H1 (cell line): ENCODE measurements at regions not wholly inside any gene's neighbourhood (a gene's known extent, or its start where the extent isn't known, plus 50 kb on each side); places are given as distances from the start of the nearest gene placed in this dataset.

Experiments
- CTCF ChIA-PET: fragments of 300-600 bp; sonication (Branson Sonifier 250); formaldehyde crosslinking; loops from one replicate; lab custom pipeline; 2021; ENCODE audit not compliant: partially characterized antibody; lab: Charles Lee
- POLR2A ChIA-PET: fragments of 300-600 bp; sonication (Branson Sonifier 250); formaldehyde crosslinking; loops from one replicate; lab custom pipeline; 2021; ENCODE audit warnings: inconsistent platforms; ENCODE audit not compliant: partially characterized antibody; lab: Charles Lee
- DNase-seq, 2 experiments: peaks; one replicate each; pipeline versions ENCODE4 v3.0.0 to v3.0.0-alpha.2; 2010 to 2022; ENCODE audit warnings: low spot score in 2 of 2, low read depth in 1 of 2, mixed read lengths in 1 of 2
- FAIRE-seq: peaks from 2 replicates; lab custom pipeline; 2011; peaks lifted over from hg19 to GRCh38; lab: Jason Lieb, UNC
- H2AFZ ChIP-seq: 2 replicates; pipeline ENCODE4 v1.8.1; 2012; ENCODE audit warnings: low read length, inconsistent platforms
- H2AK5ac ChIP-seq: 2 replicates; pipeline ENCODE4 v1.6.1; 2013; ENCODE audit warnings: low read depth, low read length
- H2BK120ac ChIP-seq: replicated peaks from 2 replicates; pipeline ENCODE3; 2013; ENCODE audit warnings: low read depth, low read length, inconsistent platforms
- H2BK12ac ChIP-seq: 2 replicates; pipeline ENCODE4 v1.6.1; 2013; ENCODE audit warnings: low read depth, low read length
- H2BK15ac ChIP-seq: 2 replicates; pipeline ENCODE4 v1.6.1; 2013; ENCODE audit warnings: low read length
- H2BK20ac ChIP-seq: 2 replicates; pipeline ENCODE4 v1.6.1; 2013; ENCODE audit warnings: low read length
- H2BK5ac ChIP-seq: 2 replicates; pipeline ENCODE4 v1.6.1; 2013; ENCODE audit warnings: low read depth, low read length
- H3K14ac ChIP-seq: 2 replicates; pipeline ENCODE4 v1.6.1; 2013; ENCODE audit warnings: inconsistent platforms; ENCODE audit not compliant: insufficient read length
- H3K18ac ChIP-seq: 2 replicates; pipeline ENCODE4 v1.6.1; 2013; ENCODE audit warnings: low read length; ENCODE audit errors: extremely low read depth
- H3K23ac ChIP-seq: 2 replicates; pipeline ENCODE4 v1.6.1; 2013; ENCODE audit warnings: inconsistent platforms; ENCODE audit not compliant: insufficient read length
- H3K23me2 ChIP-seq: 2 replicates; pipeline ENCODE4 v1.6.1; 2013; ENCODE audit warnings: low read depth, low read length
- H3K27ac ChIP-seq: 2 replicates; pipeline ENCODE4 v1.6.1; 2011; ENCODE audit warnings: low read depth, low read length, inconsistent platforms
- H3K27me3 ChIP-seq, 4 experiments: replicated peaks in 1 of 4; 1 replicate in 1 of 4; 2 replicates in 3 of 4; pipeline versions ENCODE4 v1.6.1 to v1.8.1; 2011 to 2013; ENCODE audit warnings: low read length in 3 of 4, mild to moderate bottlenecking in 3 of 4, inconsistent platforms in 2 of 4, mixed read lengths in 2 of 4, moderate library complexity in 1 of 4; ENCODE audit not compliant: control insufficient read depth in 3 of 4, insufficient read depth in 3 of 4; ENCODE audit errors: extremely low read depth in 1 of 4
- H3K36me3 ChIP-seq, 4 experiments: 2 replicates each; pipeline versions ENCODE4 v1.6.1 to v1.8.1; 2011 to 2013; ENCODE audit warnings: mild to moderate bottlenecking in 4 of 4, low read length in 3 of 4, moderate library complexity in 2 of 4, control low read depth in 1 of 4, inconsistent platforms in 1 of 4; ENCODE audit not compliant: insufficient read depth in 4 of 4, control insufficient read depth in 2 of 4
- H3K4ac ChIP-seq: replicated peaks from 2 replicates; pipeline ENCODE3; 2013; ENCODE audit warnings: low read length, low read depth, mixed read lengths, inconsistent platforms; ENCODE audit not compliant: insufficient read length
- H3K4me1 ChIP-seq, 4 experiments: replicated peaks in 1 of 4; 1 replicate in 1 of 4; 2 replicates in 3 of 4; pipeline versions ENCODE4 v1.6.1 to v1.8.1; 2011 to 2013; ENCODE audit warnings: low read length in 3 of 4, inconsistent platforms in 2 of 4, mixed read lengths in 1 of 4; ENCODE audit not compliant: insufficient read depth in 4 of 4, control insufficient read depth in 3 of 4
- H3K4me2 ChIP-seq, 2 experiments: 2 replicates each; pipeline versions ENCODE4 v1.6.1 to v1.8.1; 2011 to 2013; ENCODE audit warnings: low read depth in 2 of 2, low read length in 2 of 2, control low read depth in 1 of 2, inconsistent platforms in 1 of 2, mild to moderate bottlenecking in 1 of 2; ENCODE audit not compliant: insufficient read depth in 1 of 2
- H3K4me3 ChIP-seq, 4 experiments: fragments of 200-600, 300-600 bp in 1 of 4; sonication (generic), shearing (Covaris generic), sonication (Bioruptor Twin) in 1 of 4; 2 replicates each; pipeline versions ENCODE4 v1.5.1 to v1.8.1; 2011 to 2016; ENCODE audit warnings: low read length in 4 of 4, low read depth in 3 of 4, control low read depth in 2 of 4, inconsistent platforms in 2 of 4, mild to moderate bottlenecking in 2 of 4, mixed read lengths in 1 of 4, moderate library complexity in 1 of 4; ENCODE audit not compliant: insufficient read depth in 2 of 4; ENCODE audit errors: extremely low read depth in 1 of 4
- H3K56ac ChIP-seq: replicated peaks from 2 replicates; pipeline ENCODE3; 2013; ENCODE audit warnings: low read depth, mild to moderate bottlenecking, mixed read lengths, low read length, inconsistent platforms; ENCODE audit not compliant: insufficient read length
- H3K79me1 ChIP-seq: 2 replicates; pipeline ENCODE4 v1.6.1; 2013; ENCODE audit warnings: low read depth, low read length, control low read depth
- H3K79me2 ChIP-seq, 2 experiments: 2 replicates each; pipeline versions ENCODE4 v1.6.1 to v1.8.1; 2012 to 2013; ENCODE audit warnings: low read length in 2 of 2, mild to moderate bottlenecking in 2 of 2, inconsistent platforms in 1 of 2; ENCODE audit not compliant: insufficient read depth in 2 of 2, control insufficient read depth in 1 of 2
- H3K9ac ChIP-seq, 4 experiments: replicated peaks in 1 of 4; 1 replicate in 1 of 4; 2 replicates in 3 of 4; pipeline versions ENCODE4 v1.6.1 to v1.8.1; 2011 to 2013; ENCODE audit warnings: low read depth in 3 of 4, low read length in 3 of 4, control low read depth in 2 of 4, mild to moderate bottlenecking in 2 of 4, moderate library complexity in 2 of 4, inconsistent platforms in 1 of 4; ENCODE audit errors: extremely low read depth in 1 of 4
- H3K9me3 ChIP-seq, 2 experiments: 2 replicates each; pipeline versions ENCODE4 v1.6.1 to v1.8.1; 2012 to 2013; ENCODE audit warnings: mild to moderate bottlenecking in 2 of 2, moderate library complexity in 2 of 2, control low read depth in 1 of 2, inconsistent platforms in 1 of 2, low read depth in 1 of 2, low read length in 1 of 2, mixed read lengths in 1 of 2; ENCODE audit not compliant: insufficient read depth in 2 of 2
- H4K20me1 ChIP-seq, 2 experiments: replicated peaks in 1 of 2; 2 replicates each; pipeline versions ENCODE3 to v1.8.1; 2011 to 2013; ENCODE audit warnings: inconsistent platforms in 2 of 2, low read length in 2 of 2, mild to moderate bottlenecking in 1 of 2; ENCODE audit not compliant: insufficient read depth in 2 of 2, control insufficient read depth in 1 of 2
- H4K5ac ChIP-seq: 2 replicates; pipeline ENCODE4 v1.6.1; 2013; ENCODE audit warnings: low read length, low read depth, mixed read lengths, inconsistent platforms; ENCODE audit not compliant: insufficient read length
- H4K8ac ChIP-seq: 2 replicates; pipeline ENCODE4 v1.8.0; 2013; ENCODE audit warnings: mild to moderate bottlenecking, moderate library complexity, low read length, inconsistent platforms; ENCODE audit not compliant: insufficient read depth; ENCODE audit errors: extremely low read depth
- H4K91ac ChIP-seq: replicated peaks from 2 replicates; pipeline ENCODE3; 2013; ENCODE audit warnings: low read length, mixed read lengths, inconsistent platforms; ENCODE audit not compliant: insufficient read length
- BCL11A ChIP-seq, 2 experiments: IDR thresholded peaks; one replicate each; pipeline ENCODE4 v1.6.1; 2011; ENCODE audit warnings: low read depth in 2 of 2, low read length in 2 of 2, mild to moderate bottlenecking in 2 of 2
- EGR1 ChIP-seq: IDR thresholded peaks from 2 replicates; pipeline ENCODE4 v1.6.1; 2011; ENCODE audit warnings: low read depth, low read length, borderline replicate concordance
- KDM1A ChIP-seq: fragments of 200-600, 300-600 bp; sonication (generic); IDR thresholded peaks from 2 replicates; pipeline ENCODE4 v1.7.1; 2016; ENCODE audit warnings: mild to moderate bottlenecking, low read length, borderline replicate concordance
- MAFK ChIP-seq: IDR thresholded peaks from 2 replicates; pipeline ENCODE4 v1.6.1; 2012; ENCODE audit warnings: low read depth, mild to moderate bottlenecking, improper control_type of control experiment, low read length
- POLR2A ChIP-seq, 2 experiments: IDR thresholded peaks; 1 replicate in 1 of 2; 2 replicates in 1 of 2; pipeline ENCODE4 v1.6.1; 2011; ENCODE audit warnings: low read depth in 2 of 2, low read length in 2 of 2, mild to moderate bottlenecking in 2 of 2; ENCODE audit errors: control extremely low read depth in 1 of 2
- RNF2 ChIP-seq: fragments of 200-900, 300-1000 bp; sonication (generic); IDR thresholded peaks from 2 replicates; pipeline ENCODE4 v1.7.1; 2016; ENCODE audit warnings: borderline replicate concordance, low read depth, mild to moderate bottlenecking, antibody characterized with exemption, low read length; ENCODE audit not compliant: poor library complexity, severe bottlenecking; ENCODE audit errors: missing control alignments
- SUZ12 ChIP-seq: fragments of 200-600 bp; sonication (generic); IDR thresholded peaks from 2 replicates; pipeline ENCODE4 v1.6.1; 2012; ENCODE audit warnings: mild to moderate bottlenecking, inconsistent platforms, low read length, moderate library complexity, mixed read lengths
- TAF1 ChIP-seq: IDR thresholded peaks from 2 replicates; pipeline ENCODE4 v1.6.1; 2011; ENCODE audit warnings: mild to moderate bottlenecking, low read depth, low read length
- TBP ChIP-seq: IDR thresholded peaks from 2 replicates; pipeline ENCODE4 v1.6.1; 2011; ENCODE audit warnings: low read depth, low read length, improper control_type of control experiment
- TCF12 ChIP-seq: IDR thresholded peaks from 2 replicates; pipeline ENCODE4 v1.6.1; 2011; ENCODE audit warnings: low read depth, mild to moderate bottlenecking, low read length
- TEAD4 ChIP-seq: IDR thresholded peaks from 2 replicates; pipeline ENCODE4 v1.6.1; 2012; ENCODE audit warnings: low read depth, low read length, inconsistent platforms, mixed read lengths
- WGBS, 2 experiments: shearing (Covaris generic) in 1 of 2; methylation state at CpG; one replicate each; pipeline versions ENCODE4 v1.1.6 to v1.1.7; 2013 to 2015; ENCODE audit warnings: low lambda C conversion rate in 2 of 2, mixed read lengths in 2 of 2, inconsistent platforms in 1 of 2, low coverage in 1 of 2, missing lambda C conversion rate in 1 of 2; ENCODE audit not compliant: insufficient replicate concordance in 2 of 2, insufficient coverage in 1 of 2, insufficient read length in 1 of 2; ENCODE audit errors: extremely low coverage in 1 of 2, missing lambda C conversion rate in 1 of 2; 5-methylcytosine and 5-hydroxymethylcytosine counted together

DNA sequence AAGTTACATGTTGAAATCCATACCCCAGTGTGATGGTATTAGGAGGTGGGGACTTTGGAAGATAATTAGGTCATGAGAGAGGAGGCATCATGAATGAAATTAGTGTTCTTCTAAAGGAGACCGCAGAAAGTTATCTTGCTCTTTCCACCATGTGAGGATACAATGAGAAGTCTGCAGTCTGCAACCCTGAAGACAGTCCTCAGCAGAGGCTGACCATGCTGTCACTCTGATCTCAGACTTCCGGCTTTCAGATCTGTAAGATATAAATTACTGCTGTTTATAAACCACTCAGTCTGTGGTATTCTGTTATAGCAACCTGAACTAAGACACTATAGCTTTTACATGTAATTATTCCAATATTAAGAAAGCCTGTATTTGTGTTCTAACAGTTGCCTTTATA lies 116.7 kb upstream of the CES5A start:
- H3K23me2 ChIP-seq = no peaks in the 10 kb centered on the region
- peaks cover 0 to 4% (median 0%) of the 10 kb centered on the region in 4 experiments; a peak in 1 of 8 replicates for H3K36me3 ChIP-seq
- no peak for FAIRE-seq
- no peak overlapping the region for H3K14ac ChIP-seq
- no peaks in the 10 kb centered on the region for H3K27me3 ChIP-seq
- 88% methylated on average over 2 of the region's 2 CpGs; no CpG with 5 or more reads in 1 of the 2 experiments for WGBS, 2 experiments
- H3K4me2 ChIP-seq = no peak overlapping the region
- H2BK15ac ChIP-seq = no peak overlapping the region
- no peak overlapping the region for H4K8ac ChIP-seq
- H3K4me3 ChIP-seq = no peak overlapping the region
- H3K4ac ChIP-seq = no peak overlapping the region
- H2BK12ac ChIP-seq = no peak overlapping the region
- H4K20me1 ChIP-seq = no peaks in the 10 kb centered on the region
- no peak overlapping the region for H2BK20ac ChIP-seq
- TF ChIP-seq EGR1 = no peak
- no peak for TF ChIP-seq TEAD4
- TF ChIP-seq BCL11A (IDR thresholded peaks at IDR 0.05; ENCODE audit: low read depth in 2 of 2, low read length in 2 of 2) = no peak
- no peak for TF ChIP-seq RNF2
- TF ChIP-seq TCF12 = no peak
- TF ChIP-seq TAF1 = no peak
- no peak for TF ChIP-seq SUZ12
- no peak for TF ChIP-seq TBP
- TF ChIP-seq POLR2A (IDR thresholded peaks at IDR 0.05; ENCODE audit: control extremely low read depth in 1 of 2, low read depth in 2 of 2, low read length in 2 of 2) = no peak
- no peak for TF ChIP-seq KDM1A
- no peak for TF ChIP-seq MAFK
- TF ChIP-seq, all 59 proteins: peak for 0
- CTCF ChIA-PET = no interaction called here
- no peak for DNase-seq
- Histone ChIP-seq H2AFZ (no peak overlapping the region), H3K79me1 (no peaks in the 10 kb centered on the region), H3K27ac (no peak overlapping the region), H3K56ac (no peak overlapping the region), H3K4me1 (no peaks in the 10 kb centered on the region), H2AK5ac (no peak overlapping the region), H2BK5ac (no peak overlapping the region), H4K91ac (no peak overlapping the region), H3K23ac (no peak overlapping the region), H3K18ac (no peak overlapping the region), H3K79me2 (no peaks in the 10 kb centered on the region), H3K9me3 (peaks cover 0 to 15% of the 10 kb centered on the region in 2 experiments; a peak in 2 of 4 replicates), H4K5ac (no peak overlapping the region), H2BK120ac (no peak overlapping the region), H3K9ac (no peak overlapping the region)
- POLR2A ChIA-PET = no interaction called here
